Fibroblast of lung (primary cell): ENCODE measurements at regions not wholly inside any gene's neighbourhood (a gene's known extent, or its start where the extent isn't known, plus 50 kb on each side); places are given as distances from the start of the nearest gene placed in this dataset.

ENCODE experiments used
- DNase-seq, 2 donors: peaks; one replicate each; pipeline versions ENCODE4 v3.0.0 to v3.0.0-alpha.2; 2010; ENCODE audit warnings: low read depth in 2 of 2
- H2AFZ ChIP-seq: 2 replicates; pipeline ENCODE4 v1.5.1; 2012; ENCODE audit warnings: low read length, control low read depth, inconsistent platforms
- H3K27ac ChIP-seq: 2 replicates; pipeline ENCODE4 v1.5.1; 2011; ENCODE audit warnings: low read length, control low read depth; ENCODE audit not compliant: insufficient read depth
- H3K27me3 ChIP-seq: 2 replicates; pipeline ENCODE4 v1.5.1; 2011; ENCODE audit warnings: mild to moderate bottlenecking, low read length; ENCODE audit not compliant: control insufficient read depth, insufficient read depth
- H3K36me3 ChIP-seq: 2 replicates; pipeline ENCODE4 v1.5.1; 2011; ENCODE audit warnings: low read length; ENCODE audit not compliant: control insufficient read depth, insufficient read depth
- H3K4me1 ChIP-seq: 2 replicates; pipeline ENCODE4 v1.5.1; 2011; ENCODE audit warnings: low read length; ENCODE audit not compliant: control insufficient read depth, insufficient read depth; ENCODE audit errors: extremely low read depth
- H3K4me2 ChIP-seq: 2 replicates; pipeline ENCODE4 v1.5.1; 2011; ENCODE audit warnings: low read length, control low read depth; ENCODE audit not compliant: insufficient read depth; ENCODE audit errors: extremely low read depth
- H3K4me3 ChIP-seq, 4 experiments: fragments of 200-600 bp in 1 of 4; sonication (generic) in 1 of 4; replicated peaks in 1 of 4; 2 replicates each; pipeline ENCODE4 v1.5.1; 2011 to 2016; ENCODE audit warnings: low read length in 4 of 4, low read depth in 3 of 4, mild to moderate bottlenecking in 3 of 4, control low read depth in 2 of 4, inconsistent platforms in 1 of 4, mixed read lengths in 1 of 4; ENCODE audit not compliant: insufficient read depth in 1 of 4; ENCODE audit errors: control extremely low read depth in 1 of 4
- H3K79me2 ChIP-seq: 2 replicates; pipeline ENCODE4 v1.5.1; 2012; ENCODE audit warnings: mild to moderate bottlenecking, low read length, inconsistent platforms; ENCODE audit not compliant: control insufficient read depth, insufficient read depth
- H3K9ac ChIP-seq: 2 replicates; pipeline ENCODE4 v1.5.1; 2011; ENCODE audit warnings: mild to moderate bottlenecking, low read length, control low read depth; ENCODE audit not compliant: insufficient read depth
- H3K9me3 ChIP-seq: 2 replicates; pipeline ENCODE4 v1.5.1; 2012; ENCODE audit warnings: low read depth, low read length; ENCODE audit not compliant: control insufficient read depth, insufficient read depth
- H4K20me1 ChIP-seq: 2 replicates; pipeline ENCODE4 v1.5.1; 2011; ENCODE audit warnings: low read length; ENCODE audit not compliant: control insufficient read depth, insufficient read depth; ENCODE audit errors: extremely low read depth
- CTCF ChIP-seq, 2 donors: IDR thresholded peaks in 1 of 2; conservative IDR thresholded peaks in 1 of 2; 1 replicate in 1 of 2; 2 replicates in 1 of 2; pipeline ENCODE4 v1.5.1; 2011 to 2012; ENCODE audit warnings: low read length in 2 of 2, control low read depth in 1 of 2, inconsistent platforms in 1 of 2, low read depth in 1 of 2, mild to moderate bottlenecking in 1 of 2
- EZH2 ChIP-seq: IDR thresholded peaks from 2 replicates; pipeline ENCODE4 v1.5.1; 2012; ENCODE audit warnings: low read length, control low read depth, mild to moderate bottlenecking; ENCODE audit errors: missing control alignments

- no peak overlapping the region for H2AFZ ChIP-seq
Measured at GRCh38 chr4:96146686-96147085, 306.8 kb downstream of the PDHA2 start.

GRCh38 chr4:96149894-96150293 lies 310.0 kb downstream of the PDHA2 start:
- no peaks in the 10 kb centered on the region for H3K79me2 ChIP-seq
- no peak overlapping the region for H3K4me2 ChIP-seq
- H3K27me3 ChIP-seq = no peaks in the 10 kb centered on the region
- no peak for TF ChIP-seq CTCF (conservative IDR thresholded peaks at IDR 0.05 in 1 of 2, IDR thresholded peaks at IDR 0.05 in 1 of 2; ENCODE audit: low read depth in 1 of 2, low read length in 2 of 2)
- TF ChIP-seq EZH2 = no peak
- no peak overlapping the region for H3K4me3 ChIP-seq
- no peaks in the 10 kb centered on the region for H3K9me3 ChIP-seq
- DNase-seq = no peak
- no peaks in the 10 kb centered on the region for H3K36me3 ChIP-seq
- H3K27ac ChIP-seq = no peak overlapping the region
- H3K9ac ChIP-seq = no peak overlapping the region
- no peak overlapping the region for H2AFZ ChIP-seq
- H3K4me1 ChIP-seq = no peaks in the 10 kb centered on the region
- no peaks in the 10 kb centered on the region for H4K20me1 ChIP-seq

More at GRCh38 chr4:96146686-96147085, 306.8 kb downstream of the PDHA2 start:
- no peaks in the 10 kb centered on the region for H3K27me3 ChIP-seq
- no peaks in the 10 kb centered on the region for H4K20me1 ChIP-seq
- no peaks in the 10 kb centered on the region for H3K4me1 ChIP-seq
- no peaks in the 10 kb centered on the region for H3K9me3 ChIP-seq
- no peak overlapping the region for H3K4me3 ChIP-seq
- TF ChIP-seq CTCF (conservative IDR thresholded peaks at IDR 0.05 in 1 of 2, IDR thresholded peaks at IDR 0.05 in 1 of 2; ENCODE audit: low read depth in 1 of 2, low read length in 2 of 2) (no peak), EZH2 (no peak)
- peak; percentile 4 to 80 for DNase-seq
- H3K79me2 ChIP-seq = no peaks in the 10 kb centered on the region
- H3K9ac ChIP-seq = no peak overlapping the region
- no peak overlapping the region for H3K4me2 ChIP-seq
- no peaks in the 10 kb centered on the region for H3K36me3 ChIP-seq
- no peak overlapping the region for H3K27ac ChIP-seq

- H3K27ac ChIP-seq = no peak overlapping the region
- no peaks in the 10 kb centered on the region for H3K27me3 ChIP-seq
- no peaks in the 10 kb centered on the region for H4K20me1 ChIP-seq
- no peak for TF ChIP-seq EZH2
- H3K4me2 ChIP-seq = no peak overlapping the region
- H2AFZ ChIP-seq = no peak overlapping the region
- peak in 1 of 2 donors; percentile 14 for DNase-seq
- no peak overlapping the region for H3K4me3 ChIP-seq
- H3K9me3 ChIP-seq = no peaks in the 10 kb centered on the region
- no peaks in the 10 kb centered on the region for H3K4me1 ChIP-seq
- H3K36me3 ChIP-seq = no peaks in the 10 kb centered on the region
- H3K79me2 ChIP-seq = no peaks in the 10 kb centered on the region
- H3K9ac ChIP-seq = no peak overlapping the region
Measured at GRCh38 chr4:96150466-96150865, 310.6 kb downstream of the PDHA2 start.

GRCh38 chr4:96152824-96153223 lies 312.9 kb downstream of the PDHA2 start:
- DNase-seq = no peak
- Histone ChIP-seq H3K4me1 (no peaks in the 10 kb centered on the region), H2AFZ (no peak overlapping the region), H4K20me1 (no peaks in the 10 kb centered on the region), H3K9me3 (no peaks in the 10 kb centered on the region), H3K36me3 (no peaks in the 10 kb centered on the region), H3K9ac (no peak overlapping the region), H3K27ac (no peak overlapping the region), H3K4me2 (no peak overlapping the region), H3K27me3 (no peaks in the 10 kb centered on the region), H3K79me2 (no peaks in the 10 kb centered on the region), H3K4me3 (no peak overlapping the region)
- TF ChIP-seq EZH2 = no peak
- TF ChIP-seq CTCF (conservative IDR thresholded peaks at IDR 0.05 in 1 of 2, IDR thresholded peaks at IDR 0.05 in 1 of 2; ENCODE audit: low read depth in 1 of 2, low read length in 2 of 2) = no peak
